Adipocyte (in vitro differentiated cells): ENCODE measurements at regions not wholly inside any gene's neighbourhood (a gene's known extent, or its start where the extent isn't known, plus 50 kb on each side); places are given as distances from the start of the nearest gene placed in this dataset.
"Not testable (repeated sequence)": the region's sequence is repeated elsewhere in the genome, so short reads cannot be mapped to it uniquely, and the experiment has no call there.

Source experiments
- DNase-seq: peaks from one replicate; pipeline ENCODE4 v3.0.0-alpha.2; 2015; ENCODE audit warnings: low read depth
- H3K27me3 ChIP-seq: replicated peaks from 2 replicates; pipeline ENCODE4 v1.7.0; 2013; ENCODE audit warnings: mild to moderate bottlenecking, low read length, moderate library complexity; ENCODE audit not compliant: control insufficient read depth, insufficient read depth
- H3K36me3 ChIP-seq: 2 replicates; pipeline ENCODE4 v1.7.0; 2013; ENCODE audit warnings: low read length, mild to moderate bottlenecking, moderate library complexity; ENCODE audit not compliant: control insufficient read depth, insufficient read depth, severe bottlenecking
- H3K4me1 ChIP-seq: 2 replicates; pipeline ENCODE4 v1.7.0; 2013; ENCODE audit warnings: mild to moderate bottlenecking, low read length, moderate library complexity; ENCODE audit not compliant: control insufficient read depth, insufficient read depth
- H3K4me3 ChIP-seq: 2 replicates; pipeline ENCODE4 v1.7.0; 2013; ENCODE audit warnings: mild to moderate bottlenecking, low read length, moderate library complexity
- H3K9ac ChIP-seq: 2 replicates; pipeline ENCODE4 v1.7.0; 2013; ENCODE audit warnings: mild to moderate bottlenecking, low read length, moderate library complexity
- H3K9me3 ChIP-seq: 2 replicates; pipeline ENCODE4 v1.7.0; 2013; ENCODE audit warnings: mild to moderate bottlenecking, low read length, moderate library complexity; ENCODE audit not compliant: control insufficient read depth

- H3K4me3 ChIP-seq: peak overlapping the region; percentile 69
- H3K36me3 ChIP-seq, H3K4me1 ChIP-seq, H3K27me3 ChIP-seq, H3K9ac ChIP-seq, DNase-seq, H3K9me3 ChIP-seq: not testable (repeated sequence)
Observed at GRCh38 chr20:5471866-5472265, 138.9 kb downstream of the GPCPD1 start.

- Histone ChIP-seq H3K4me3 (peak overlapping the region; percentile 69), H3K4me1 (no peaks in the 10 kb centered on the region), H3K27me3 (peaks cover 9% of the 10 kb centered on the region), H3K9ac (no peak overlapping the region), H3K36me3 (no peaks in the 10 kb centered on the region), H3K9me3 (no peaks in the 10 kb centered on the region)
- DNase-seq: no peak
Observed at GRCh38 chr20:5471368-5471767, 139.4 kb downstream of the GPCPD1 start.

- H3K9ac ChIP-seq: no peak overlapping the region
- no peaks in the 10 kb centered on the region for H3K36me3 ChIP-seq
- no peak for DNase-seq
- no peaks in the 10 kb centered on the region for H3K4me1 ChIP-seq
- H3K9me3 ChIP-seq: no peaks in the 10 kb centered on the region
- peaks cover 12% of the 10 kb centered on the region for H3K27me3 ChIP-seq
- no peak overlapping the region for H3K4me3 ChIP-seq
Observed at GRCh38 chr20:5470943-5471342, 139.9 kb downstream of the GPCPD1 start.

- H3K4me1 ChIP-seq: no peaks in the 10 kb centered on the region
- H3K36me3 ChIP-seq: no peaks in the 10 kb centered on the region
- DNase-seq: no peak
- no peaks in the 10 kb centered on the region for H3K9me3 ChIP-seq
- peaks cover 14% of the 10 kb centered on the region for H3K27me3 ChIP-seq
- no peak overlapping the region for H3K9ac ChIP-seq
- H3K4me3 ChIP-seq: no peak overlapping the region
Observed at GRCh38 chr20:5470458-5470857, 140.3 kb downstream of the GPCPD1 start.

- Histone ChIP-seq H3K4me3 (no peak overlapping the region), H3K27me3 (peaks cover 14% of the 10 kb centered on the region), H3K36me3 (no peaks in the 10 kb centered on the region), H3K9ac (no peak overlapping the region), H3K9me3 (no peaks in the 10 kb centered on the region), H3K4me1 (no peaks in the 10 kb centered on the region)
- no peak for DNase-seq
Observed at GRCh38 chr20:5469111-5469510, 141.7 kb downstream of the GPCPD1 start.

GRCh38 chr20:5467086-5467485 is 143.7 kb downstream of the GPCPD1 start:
- Histone ChIP-seq H3K9ac (no peak overlapping the region), H3K4me1 (no peaks in the 10 kb centered on the region), H3K36me3 (no peaks in the 10 kb centered on the region), H3K9me3 (no peaks in the 10 kb centered on the region), H3K4me3 (no peak overlapping the region), H3K27me3 (peaks cover 18% of the 10 kb centered on the region)
- no peak for DNase-seq

GRCh38 chr20:5465604-5465927 is 145.2 kb downstream of the GPCPD1 start:
- no peak for DNase-seq
- H3K27me3 ChIP-seq: peaks cover 17% of the 10 kb centered on the region
- H3K9ac ChIP-seq: no peak overlapping the region
- no peaks in the 10 kb centered on the region for H3K4me1 ChIP-seq
- H3K4me3 ChIP-seq: no peak overlapping the region
- no peaks in the 10 kb centered on the region for H3K36me3 ChIP-seq
- no peaks in the 10 kb centered on the region for H3K9me3 ChIP-seq

- H3K4me1 ChIP-seq: no peaks in the 10 kb centered on the region
- H3K27me3 ChIP-seq: peaks cover 14% of the 10 kb centered on the region
- H3K4me3 ChIP-seq: no peak overlapping the region
- H3K36me3 ChIP-seq: no peaks in the 10 kb centered on the region
- DNase-seq: no peak
- H3K9me3 ChIP-seq: no peaks in the 10 kb centered on the region
- H3K9ac ChIP-seq: no peak overlapping the region
Observed at GRCh38 chr20:5464901-5465603, 145.8 kb downstream of the GPCPD1 start.

GRCh38 chr20:5463007-5463686 is 146.4 kb upstream of the PROKR2 start:
- no peak for DNase-seq
- Histone ChIP-seq H3K27me3 (peaks cover 14% of the 10 kb centered on the region), H3K4me3 (no peak overlapping the region), H3K9ac (no peak overlapping the region), H3K9me3 (no peaks in the 10 kb centered on the region), H3K36me3 (no peaks in the 10 kb centered on the region), H3K4me1 (no peaks in the 10 kb centered on the region)

- not testable (repeated sequence) for H3K9ac ChIP-seq, H3K4me3 ChIP-seq, H3K9me3 ChIP-seq, DNase-seq, H3K36me3 ChIP-seq, H3K27me3 ChIP-seq, H3K4me1 ChIP-seq
Observed at GRCh38 chr20:5453745-5454144, 137.0 kb upstream of the PROKR2 start.

GRCh38 chr20:5453316-5453715 is 136.6 kb upstream of the PROKR2 start:
- not testable (repeated sequence) for H3K9me3 ChIP-seq, H3K36me3 ChIP-seq, DNase-seq, H3K4me1 ChIP-seq, H3K9ac ChIP-seq, H3K4me3 ChIP-seq, H3K27me3 ChIP-seq

GRCh38 chr20:5452691-5453090 is 135.9 kb upstream of the PROKR2 start:
- not testable (repeated sequence) for H3K36me3 ChIP-seq, H3K4me1 ChIP-seq, DNase-seq

More at GRCh38 chr20:5452691-5453090, 135.9 kb upstream of the PROKR2 start:
- not testable (repeated sequence) for H3K27me3 ChIP-seq, H3K9ac ChIP-seq, H3K9me3 ChIP-seq, H3K4me3 ChIP-seq
